ENCODE measurements at regions not wholly inside any gene's neighbourhood (a gene's known extent, or its start where the extent isn't known, plus 50 kb on each side); places are given as distances from the start of the nearest gene placed in this dataset.
"Not testable (repeated sequence)": the region's sequence is repeated elsewhere in the genome, so short reads cannot be mapped to it uniquely, and the experiment has no call there.

DNA sequence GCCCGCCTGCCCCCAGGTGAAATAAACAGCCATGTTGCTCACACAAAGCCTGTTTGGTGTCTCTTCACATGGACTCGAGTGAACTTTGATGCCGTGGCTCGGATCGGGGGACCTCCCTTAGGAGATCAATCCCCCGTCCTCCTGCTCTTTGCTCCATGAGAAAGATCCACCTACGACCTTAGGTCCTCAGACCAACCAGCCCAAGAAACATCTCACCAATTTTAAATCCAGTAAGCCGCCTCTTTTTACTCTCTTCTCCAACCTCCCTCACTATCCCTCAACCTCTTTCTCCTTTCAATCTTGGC, 521.0 kb downstream of the IRS2 start:
- in situ Hi-C loops (cut with MboI): not testable (repeated sequence)

DNA sequence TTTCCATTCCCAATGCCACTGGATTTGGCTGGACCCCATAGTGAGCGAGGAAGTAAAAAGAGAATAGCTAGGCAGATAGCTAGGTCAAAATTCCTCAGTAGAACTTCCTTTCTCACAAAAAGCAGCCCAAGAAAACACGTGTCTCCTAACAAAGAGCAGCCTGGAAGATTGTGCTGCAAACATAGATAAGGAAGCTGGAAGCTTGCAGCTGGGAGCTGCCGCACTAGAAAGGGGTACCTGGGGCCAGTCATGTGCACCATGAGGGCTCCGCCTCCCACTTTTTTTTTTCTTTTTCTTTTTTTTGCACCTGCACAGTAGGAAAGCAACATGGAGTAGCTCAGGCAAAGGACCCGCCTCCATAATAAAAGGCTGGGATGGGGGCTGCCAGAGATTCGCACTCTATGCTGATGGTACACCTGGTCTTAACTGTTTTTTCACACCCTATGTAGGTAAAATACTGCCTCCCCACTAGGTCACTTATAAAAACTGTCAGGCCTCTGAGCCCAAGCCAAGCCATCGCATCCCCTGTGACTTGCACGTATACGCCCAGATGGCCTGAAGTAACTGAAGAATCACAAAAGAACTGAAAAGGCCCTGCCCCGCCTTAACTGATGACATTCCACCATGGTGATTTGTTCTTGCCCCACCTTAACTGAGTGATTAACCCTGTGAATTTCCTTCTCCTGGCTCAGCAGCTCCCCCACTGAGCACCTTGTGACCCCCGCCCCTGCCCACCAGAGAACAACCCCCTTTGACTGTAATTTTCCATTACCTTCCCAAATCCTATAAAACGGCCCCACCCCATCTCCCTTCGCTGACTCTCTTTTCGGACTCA, 521.6 kb downstream of the IRS2 start:
- H3K4me2 ChIP-seq (ENCODE audit: unreplicated experiment); H3F3A ChIP-seq (ENCODE audit: insufficient read depth); H3K4me1 ChIP-seq (ENCODE audit: insufficient read depth); H3K79me2 ChIP-seq (ENCODE audit: insufficient read depth); H2AFZ ChIP-seq; H3K9me3 ChIP-seq (ENCODE audit: low read depth); H3K9ac ChIP-seq; H3K36me3 ChIP-seq (ENCODE audit: low read depth); DNase-seq; H3K27me3 ChIP-seq (replicated peaks; ENCODE audit: insufficient read depth); in situ Hi-C loops (cut with MboI); H3K27ac ChIP-seq; H4K20me1 ChIP-seq (ENCODE audit: insufficient read depth); H3K9me2 ChIP-seq (ENCODE audit: insufficient read depth); H3K4me3 ChIP-seq: not testable (repeated sequence)
- WGBS, 2 experiments (ENCODE audit: low coverage in 1 of 2, low lambda C conversion rate in 2 of 2, missing lambda C conversion rate in 2 of 2): 70 to 72% methylated on average over 13 to 14 of the region's 14 CpGs

More for the DNA sequence above, 521.0 kb downstream of the IRS2 start:
- not testable (repeated sequence) for H3F3A ChIP-seq (ENCODE audit: insufficient read depth); H3K9ac ChIP-seq; H3K9me3 ChIP-seq (ENCODE audit: low read depth); H3K36me3 ChIP-seq (ENCODE audit: low read depth); H3K79me2 ChIP-seq (ENCODE audit: insufficient read depth); H3K4me3 ChIP-seq; H4K20me1 ChIP-seq (ENCODE audit: insufficient read depth); H3K27ac ChIP-seq; H3K4me2 ChIP-seq (ENCODE audit: unreplicated experiment); DNase-seq; H2AFZ ChIP-seq; H3K27me3 ChIP-seq (replicated peaks; ENCODE audit: insufficient read depth); H3K4me1 ChIP-seq (ENCODE audit: insufficient read depth); H3K9me2 ChIP-seq (ENCODE audit: insufficient read depth)
- WGBS, 2 experiments (ENCODE audit: low coverage in 1 of 2, low lambda C conversion rate in 2 of 2, missing lambda C conversion rate in 2 of 2): 59 to 64% methylated on average over 7 to 8 of the region's 8 CpGs

DNA sequence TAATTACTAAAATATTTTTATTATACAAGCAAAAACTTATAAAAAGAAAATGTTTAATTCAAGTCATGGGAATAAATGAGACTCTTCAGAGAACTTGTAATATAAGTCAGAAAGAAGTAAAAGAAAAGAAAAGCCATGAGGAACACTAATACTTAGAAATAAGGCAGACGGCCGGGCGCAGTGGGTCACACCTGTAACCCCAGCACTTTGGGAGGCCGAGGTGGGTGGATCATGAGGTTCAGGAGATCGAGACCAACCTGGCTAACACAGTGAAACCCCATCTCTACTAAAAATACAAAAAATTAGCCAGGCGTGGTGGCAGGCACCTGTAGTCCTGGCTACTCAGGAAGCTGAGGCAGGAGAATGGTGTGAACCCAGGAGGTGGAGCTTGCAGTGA, 528.6 kb downstream of the IRS2 start:
- DNase-seq; H3K9me3 ChIP-seq (ENCODE audit: low read depth); in situ Hi-C loops (cut with MboI); H3K27me3 ChIP-seq (replicated peaks; ENCODE audit: insufficient read depth); H3K4me3 ChIP-seq; H3K9me2 ChIP-seq (ENCODE audit: insufficient read depth); H3K79me2 ChIP-seq (ENCODE audit: insufficient read depth); H3K36me3 ChIP-seq (ENCODE audit: low read depth); H4K20me1 ChIP-seq (ENCODE audit: insufficient read depth); H2AFZ ChIP-seq; H3K9ac ChIP-seq: not testable (repeated sequence)
- WGBS, 2 experiments (ENCODE audit: low coverage in 1 of 2, low lambda C conversion rate in 2 of 2, missing lambda C conversion rate in 2 of 2): 69 to 78% methylated on average over 6 of the region's 6 CpGs
- Histone ChIP-seq H3K4me1 (ENCODE audit: insufficient read depth) (peaks cover 31% of the 10 kb centered on the region), H3K27ac (peak overlapping the region; percentile 67; the same call in 1 of the 2 replicates), H3F3A (ENCODE audit: insufficient read depth) (peaks cover 14% of the 10 kb centered on the region), H3K4me2 (ENCODE audit: unreplicated experiment) (peak overlapping the region; percentile 50)
